PC-9 (cell line): ENCODE measurements at regions not wholly inside any gene's neighbourhood (a gene's known extent, or its start where the extent isn't known, plus 50 kb on each side); places are given as distances from the start of the nearest gene placed in this dataset.

Experiments used
- EZH2 ChIP-seq: fragments of 200-600 bp; sonication (generic); IDR thresholded peaks from 2 replicates; pipeline ENCODE4 v1.8.0; 2017; ENCODE audit warnings: antibody characterized with exemption, low read depth
- TF ChIP-seq, protein P1 (sequence below): fragments of 200-600 bp; sonication (generic); conservative IDR thresholded peaks from 2 replicates; pipeline ENCODE4 v1.6.1; 2017; ENCODE audit warnings: mixed run types, antibody characterized with exemption, mild to moderate bottlenecking, moderate library complexity

GRCh38 chr4:186445040-186445439 lies 110.3 kb downstream of the MTNR1A start:
- TF ChIP-seq, protein P1, sequence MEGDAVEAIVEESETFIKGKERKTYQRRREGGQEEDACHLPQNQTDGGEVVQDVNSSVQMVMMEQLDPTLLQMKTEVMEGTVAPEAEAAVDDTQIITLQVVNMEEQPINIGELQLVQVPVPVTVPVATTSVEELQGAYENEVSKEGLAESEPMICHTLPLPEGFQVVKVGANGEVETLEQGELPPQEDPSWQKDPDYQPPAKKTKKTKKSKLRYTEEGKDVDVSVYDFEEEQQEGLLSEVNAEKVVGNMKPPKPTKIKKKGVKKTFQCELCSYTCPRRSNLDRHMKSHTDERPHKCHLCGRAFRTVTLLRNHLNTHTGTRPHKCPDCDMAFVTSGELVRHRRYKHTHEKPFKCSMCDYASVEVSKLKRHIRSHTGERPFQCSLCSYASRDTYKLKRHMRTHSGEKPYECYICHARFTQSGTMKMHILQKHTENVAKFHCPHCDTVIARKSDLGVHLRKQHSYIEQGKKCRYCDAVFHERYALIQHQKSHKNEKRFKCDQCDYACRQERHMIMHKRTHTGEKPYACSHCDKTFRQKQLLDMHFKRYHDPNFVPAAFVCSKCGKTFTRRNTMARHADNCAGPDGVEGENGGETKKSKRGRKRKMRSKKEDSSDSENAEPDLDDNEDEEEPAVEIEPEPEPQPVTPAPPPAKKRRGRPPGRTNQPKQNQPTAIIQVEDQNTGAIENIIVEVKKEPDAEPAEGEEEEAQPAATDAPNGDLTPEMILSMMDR, result no peak
- no peak for TF ChIP-seq EZH2
